DND-41 (cell line): ENCODE measurements at regions not wholly inside any gene's neighbourhood (a gene's known extent, or its start where the extent isn't known, plus 50 kb on each side); places are given as distances from the start of the nearest gene placed in this dataset.

Experiments
- ATAC-seq: fragments of 200-7000 bp; cut with Tn5 transposase; 3 replicates; pipeline ENCODE4 v1.9.1; 2021; ENCODE audit warnings: low read depth; ENCODE audit not compliant: insufficient read depth
- DNase-seq: peaks from one replicate; pipeline ENCODE4 v3.0.0-alpha.2; 2020
- H2AFZ ChIP-seq: 2 replicates; pipeline ENCODE4 v1.6.0; 2012; ENCODE audit warnings: low read depth, low read length
- H3K27ac ChIP-seq: 2 replicates; pipeline ENCODE4 v1.5.1; 2012; ENCODE audit warnings: low read length, inconsistent platforms
- H3K27me3 ChIP-seq: fragments of 200-600 bp; sonication (generic); 2 replicates; pipeline ENCODE4 v1.6.0; 2012; ENCODE audit warnings: low read length, mild to moderate bottlenecking, inconsistent platforms; ENCODE audit not compliant: insufficient read depth, poor library complexity
- H3K36me3 ChIP-seq: 2 replicates; pipeline ENCODE4 v1.5.1; 2012; ENCODE audit warnings: low read length, inconsistent platforms; ENCODE audit not compliant: insufficient read depth
- H3K4me1 ChIP-seq: 2 replicates; pipeline ENCODE4 v1.5.1; 2012; ENCODE audit warnings: mild to moderate bottlenecking, low read length; ENCODE audit not compliant: insufficient read depth
- H3K4me2 ChIP-seq: 2 replicates; pipeline ENCODE4 v1.6.0; 2012; ENCODE audit warnings: mild to moderate bottlenecking, moderate library complexity, low read length, inconsistent platforms; ENCODE audit not compliant: insufficient read depth
- H3K4me3 ChIP-seq, 2 experiments: fragments of 200-600 bp in 1 of 2; shearing (Covaris generic) in 1 of 2; 2 replicates each; pipeline ENCODE4 v1.5.1; 2012 to 2016; ENCODE audit warnings: inconsistent platforms in 2 of 2, low read length in 2 of 2, mild to moderate bottlenecking in 2 of 2, low read depth in 1 of 2, moderate library complexity in 1 of 2
- H3K79me2 ChIP-seq: 2 replicates; pipeline ENCODE4 v1.6.0; 2012; ENCODE audit warnings: low read length, inconsistent platforms; ENCODE audit not compliant: insufficient read depth
- H3K9ac ChIP-seq: 2 replicates; pipeline ENCODE4 v1.6.0; 2012; ENCODE audit warnings: low read depth, mild to moderate bottlenecking, inconsistent platforms, low read length, moderate library complexity
- H3K9me3 ChIP-seq: 2 replicates; pipeline ENCODE4 v1.5.1; 2012; ENCODE audit warnings: low read length, moderate library complexity, mild to moderate bottlenecking, inconsistent platforms; ENCODE audit not compliant: insufficient read depth, severe bottlenecking
- H4K20me1 ChIP-seq: 2 replicates; pipeline ENCODE4 v1.6.0; 2012; ENCODE audit warnings: low read length; ENCODE audit not compliant: insufficient read depth
- EZH2 ChIP-seq: IDR thresholded peaks from 3 replicates; pipeline ENCODE4 v1.6.1; 2012; ENCODE audit warnings: borderline replicate concordance, low read depth, mild to moderate bottlenecking, moderate library complexity, low read length, inconsistent platforms; ENCODE audit not compliant: severe bottlenecking
- TF ChIP-seq, protein P1 (sequence below): IDR thresholded peaks from 2 replicates; pipeline ENCODE4 v1.5.1; 2012; ENCODE audit warnings: borderline replicate concordance, low read length, moderate library complexity, mild to moderate bottlenecking; ENCODE audit not compliant: poor library complexity, severe bottlenecking; ENCODE audit errors: extremely low read depth

DNA sequence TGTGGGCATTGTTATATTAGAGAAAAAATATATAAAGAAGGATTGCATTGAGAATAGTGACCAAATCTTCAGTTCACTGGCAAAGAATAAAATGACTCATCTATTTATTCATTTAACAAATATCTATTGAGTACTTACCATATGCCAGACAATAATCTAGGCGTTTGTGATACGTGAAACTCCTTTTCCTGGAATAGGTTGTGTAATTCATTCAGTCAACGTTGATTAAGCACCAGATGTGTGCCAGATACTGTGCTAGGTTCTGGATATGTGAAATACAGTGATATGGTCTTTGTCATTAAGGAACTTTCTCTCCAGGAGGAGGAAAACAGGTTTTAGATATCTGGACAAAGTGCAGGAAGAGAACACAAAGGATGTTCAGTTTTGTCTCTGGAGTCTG, 344.5 kb downstream of the RWDD3 start:
- Histone ChIP-seq H3K4me3 (no peak overlapping the region), H3K36me3 (no peaks in the 10 kb centered on the region), H3K9me3 (no peaks in the 10 kb centered on the region), H3K9ac (no peak overlapping the region), H4K20me1 (no peaks in the 10 kb centered on the region), H3K27ac (no peak overlapping the region), H3K4me1 (no peaks in the 10 kb centered on the region), H3K79me2 (no peaks in the 10 kb centered on the region), H3K4me2 (no peak overlapping the region), H2AFZ (no peak overlapping the region), H3K27me3 (no peaks in the 10 kb centered on the region)
- DNase-seq (no peak), ATAC-seq (no peak)
- no peak for TF ChIP-seq EZH2
- TF ChIP-seq, protein P1, sequence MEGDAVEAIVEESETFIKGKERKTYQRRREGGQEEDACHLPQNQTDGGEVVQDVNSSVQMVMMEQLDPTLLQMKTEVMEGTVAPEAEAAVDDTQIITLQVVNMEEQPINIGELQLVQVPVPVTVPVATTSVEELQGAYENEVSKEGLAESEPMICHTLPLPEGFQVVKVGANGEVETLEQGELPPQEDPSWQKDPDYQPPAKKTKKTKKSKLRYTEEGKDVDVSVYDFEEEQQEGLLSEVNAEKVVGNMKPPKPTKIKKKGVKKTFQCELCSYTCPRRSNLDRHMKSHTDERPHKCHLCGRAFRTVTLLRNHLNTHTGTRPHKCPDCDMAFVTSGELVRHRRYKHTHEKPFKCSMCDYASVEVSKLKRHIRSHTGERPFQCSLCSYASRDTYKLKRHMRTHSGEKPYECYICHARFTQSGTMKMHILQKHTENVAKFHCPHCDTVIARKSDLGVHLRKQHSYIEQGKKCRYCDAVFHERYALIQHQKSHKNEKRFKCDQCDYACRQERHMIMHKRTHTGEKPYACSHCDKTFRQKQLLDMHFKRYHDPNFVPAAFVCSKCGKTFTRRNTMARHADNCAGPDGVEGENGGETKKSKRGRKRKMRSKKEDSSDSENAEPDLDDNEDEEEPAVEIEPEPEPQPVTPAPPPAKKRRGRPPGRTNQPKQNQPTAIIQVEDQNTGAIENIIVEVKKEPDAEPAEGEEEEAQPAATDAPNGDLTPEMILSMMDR: no peak

DNA sequence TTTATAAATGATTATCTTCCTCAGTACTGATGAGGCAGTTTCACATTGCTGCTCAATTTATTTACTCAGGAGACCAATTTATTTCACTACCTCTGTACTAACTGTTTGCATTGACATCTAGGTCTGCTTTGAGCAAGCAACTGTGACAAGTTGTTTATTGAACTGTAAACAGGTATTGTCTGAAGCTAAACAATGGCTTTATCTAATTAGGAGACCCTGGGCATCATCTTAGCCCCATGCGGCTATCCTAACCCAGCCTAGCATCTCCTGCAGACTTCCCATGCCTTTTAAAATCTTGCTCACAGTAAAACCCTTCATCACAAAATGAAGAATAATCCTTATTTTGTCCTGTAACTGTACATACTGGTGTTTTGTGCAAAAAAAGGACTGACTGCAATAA, 348.2 kb downstream of the RWDD3 start:
- no peak for TF ChIP-seq EZH2
- TF ChIP-seq, protein P1: no peak
- Histone ChIP-seq H2AFZ (no peak overlapping the region), H3K79me2 (no peaks in the 10 kb centered on the region), H3K9ac (no peak overlapping the region), H3K27me3 (no peaks in the 10 kb centered on the region), H3K36me3 (no peaks in the 10 kb centered on the region), H4K20me1 (no peaks in the 10 kb centered on the region), H3K4me3 (no peak overlapping the region), H3K4me1 (no peaks in the 10 kb centered on the region), H3K4me2 (no peak overlapping the region), H3K9me3 (no peaks in the 10 kb centered on the region), H3K27ac (no peak overlapping the region)
- DNase-seq: no peak
- no peak for ATAC-seq

DNA sequence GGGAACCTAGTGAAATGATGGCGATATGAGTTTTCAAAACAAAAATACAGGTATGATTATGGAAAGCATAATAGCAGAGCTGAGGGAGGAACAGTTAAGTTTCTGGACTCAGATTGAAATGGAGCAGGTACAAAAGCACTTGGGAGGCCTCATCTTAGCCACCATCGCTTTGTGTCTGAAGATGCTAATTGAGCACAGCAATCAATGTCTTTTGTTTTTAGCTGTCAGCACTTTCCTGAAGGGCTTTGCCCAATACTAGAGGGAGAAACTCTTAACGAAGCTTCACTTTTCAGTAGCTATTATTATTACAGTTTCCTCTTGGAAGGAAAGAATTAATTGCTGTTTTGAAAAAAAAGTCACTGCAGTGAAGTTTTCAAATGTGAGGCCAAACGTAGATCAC, 348.7 kb downstream of the RWDD3 start:
- no peaks in the 10 kb centered on the region for H3K9me3 ChIP-seq
- no peaks in the 10 kb centered on the region for H3K4me1 ChIP-seq
- H3K4me2 ChIP-seq: no peak overlapping the region
- no peak overlapping the region for H2AFZ ChIP-seq
- ATAC-seq (no peak), DNase-seq (no peak)
- H4K20me1 ChIP-seq: no peaks in the 10 kb centered on the region
- no peaks in the 10 kb centered on the region for H3K27me3 ChIP-seq
- TF ChIP-seq, protein P1: no peak
- TF ChIP-seq EZH2: no peak
- H3K27ac ChIP-seq: no peak overlapping the region
- H3K9ac ChIP-seq: no peak overlapping the region
- no peak overlapping the region for H3K4me3 ChIP-seq
- H3K79me2 ChIP-seq: no peaks in the 10 kb centered on the region
- H3K36me3 ChIP-seq: no peaks in the 10 kb centered on the region

DNA sequence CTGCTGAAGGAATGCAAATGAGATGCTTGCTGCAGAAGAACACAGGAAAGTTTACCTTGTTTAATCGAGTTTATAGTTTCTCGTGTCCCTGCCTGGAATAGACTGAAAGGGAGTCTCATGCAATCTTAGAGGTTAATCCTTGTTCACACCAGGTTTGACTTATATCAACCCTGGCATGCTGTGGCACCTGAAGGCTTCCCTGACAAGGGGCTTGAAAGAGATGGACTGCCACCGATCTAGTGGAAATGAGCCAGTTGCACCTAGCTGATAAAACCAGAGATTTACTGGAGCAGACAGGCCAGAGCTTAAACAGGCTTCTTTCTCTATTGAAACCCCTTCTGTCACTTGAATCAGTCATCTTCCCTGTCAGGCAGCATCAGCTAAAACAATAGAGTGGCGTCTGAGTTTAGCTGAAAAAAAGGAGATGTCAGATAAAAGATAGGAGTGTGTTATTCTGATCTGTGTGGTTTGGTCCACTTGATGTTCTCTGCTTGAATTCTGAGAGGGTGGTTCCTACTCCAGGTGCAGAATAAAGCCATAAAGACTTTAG, 349.7 kb downstream of the RWDD3 start:
- H3K36me3 ChIP-seq: no peaks in the 10 kb centered on the region
- no peaks in the 10 kb centered on the region for H3K27me3 ChIP-seq
- ATAC-seq: no peak
- no peak overlapping the region for H3K27ac ChIP-seq
- H3K9ac ChIP-seq: no peak overlapping the region
- H3K4me1 ChIP-seq: no peaks in the 10 kb centered on the region
- H3K4me2 ChIP-seq: no peak overlapping the region
- no peaks in the 10 kb centered on the region for H4K20me1 ChIP-seq
- H3K4me3 ChIP-seq: no peak overlapping the region
- DNase-seq: no peak
- no peaks in the 10 kb centered on the region for H3K79me2 ChIP-seq
- H2AFZ ChIP-seq: no peak overlapping the region
- no peak for TF ChIP-seq EZH2
- TF ChIP-seq, protein P1: no peak
- H3K9me3 ChIP-seq: no peaks in the 10 kb centered on the region
